Thymus (tissue), 11 donors: ENCODE measurements at regions not wholly inside any gene's neighbourhood (a gene's known extent, or its start where the extent isn't known, plus 50 kb on each side); places are given as distances from the start of the nearest gene placed in this dataset.

Experiments
- DNase-seq, 9 donors: peaks; one replicate each; pipeline ENCODE4 v3.0.0-alpha.2; 2013; ENCODE audit warnings: low spot score in 9 of 9, low read depth in 6 of 9, missing footprints in 1 of 9
- H3K27ac ChIP-seq, 2 donors: one replicate each; pipeline ENCODE4 v1.5.1; 2013; ENCODE audit warnings: control low read depth in 1 of 2, low read depth in 1 of 2, low read length in 1 of 2, mild to moderate bottlenecking in 1 of 2, moderate library complexity in 1 of 2
- H3K27me3 ChIP-seq, 2 donors: one replicate each; pipeline ENCODE4 v1.5.1; 2013; ENCODE audit warnings: low read length in 1 of 2; ENCODE audit not compliant: control insufficient read depth in 2 of 2, insufficient read depth in 1 of 2
- H3K36me3 ChIP-seq, 2 donors: one replicate each; pipeline ENCODE4 v1.5.1; 2013; ENCODE audit warnings: low read length in 1 of 2, mild to moderate bottlenecking in 1 of 2, moderate library complexity in 1 of 2; ENCODE audit not compliant: control insufficient read depth in 2 of 2, insufficient read depth in 2 of 2
- H3K4me1 ChIP-seq, 2 donors: one replicate each; pipeline ENCODE4 v1.5.1; 2013; ENCODE audit warnings: low read length in 2 of 2; ENCODE audit not compliant: control insufficient read depth in 2 of 2, insufficient read depth in 2 of 2
- H3K4me3 ChIP-seq, 2 donors: one replicate each; pipeline ENCODE4 v1.5.1; 2013; ENCODE audit warnings: low read length in 2 of 2, control low read depth in 1 of 2, mild to moderate bottlenecking in 1 of 2
- H3K9me3 ChIP-seq, 2 donors: one replicate each; pipeline ENCODE4 v1.5.1; 2013; ENCODE audit warnings: low read length in 1 of 2, mild to moderate bottlenecking in 1 of 2; ENCODE audit not compliant: control insufficient read depth in 2 of 2, insufficient read depth in 1 of 2
- WGBS: extraction: QIAGEN DNeasy Blood & Tissue Kit; methylation state at CpG from one replicate; pipeline ENCODE4 v1.1.7; 2013; 5-methylcytosine and 5-hydroxymethylcytosine counted together
- donor health status: healthy.

DNA sequence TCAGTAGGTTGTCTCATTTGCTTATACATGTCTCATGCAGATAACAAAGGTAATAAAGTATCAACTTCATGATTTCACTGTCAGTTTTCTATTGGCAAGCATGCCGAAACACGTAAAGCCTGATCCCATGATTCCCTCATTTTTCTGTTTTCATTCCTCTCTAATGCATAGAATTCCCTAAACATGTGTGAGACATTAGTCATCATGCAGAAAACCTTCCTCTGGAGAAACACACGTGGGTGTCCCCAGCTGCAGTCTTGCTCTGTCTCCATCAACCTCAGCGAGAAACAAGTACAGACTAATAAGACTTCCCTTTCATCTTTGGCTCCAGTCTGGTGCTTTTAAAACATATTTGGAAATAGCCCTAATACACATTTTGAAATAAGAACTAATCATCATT lies 432.7 kb upstream of the VSTM2A start:
- Histone ChIP-seq H3K4me1 (no peaks in the 10 kb centered on the region), H3K36me3 (no peaks in the 10 kb centered on the region), H3K27ac (no peak overlapping the region), H3K9me3 (no peaks in the 10 kb centered on the region), H3K27me3 (no peaks in the 10 kb centered on the region), H3K4me3 (no peak overlapping the region)
- no peak for DNase-seq
- 82% methylated on average over 4 of the region's 4 CpGs for WGBS

DNA sequence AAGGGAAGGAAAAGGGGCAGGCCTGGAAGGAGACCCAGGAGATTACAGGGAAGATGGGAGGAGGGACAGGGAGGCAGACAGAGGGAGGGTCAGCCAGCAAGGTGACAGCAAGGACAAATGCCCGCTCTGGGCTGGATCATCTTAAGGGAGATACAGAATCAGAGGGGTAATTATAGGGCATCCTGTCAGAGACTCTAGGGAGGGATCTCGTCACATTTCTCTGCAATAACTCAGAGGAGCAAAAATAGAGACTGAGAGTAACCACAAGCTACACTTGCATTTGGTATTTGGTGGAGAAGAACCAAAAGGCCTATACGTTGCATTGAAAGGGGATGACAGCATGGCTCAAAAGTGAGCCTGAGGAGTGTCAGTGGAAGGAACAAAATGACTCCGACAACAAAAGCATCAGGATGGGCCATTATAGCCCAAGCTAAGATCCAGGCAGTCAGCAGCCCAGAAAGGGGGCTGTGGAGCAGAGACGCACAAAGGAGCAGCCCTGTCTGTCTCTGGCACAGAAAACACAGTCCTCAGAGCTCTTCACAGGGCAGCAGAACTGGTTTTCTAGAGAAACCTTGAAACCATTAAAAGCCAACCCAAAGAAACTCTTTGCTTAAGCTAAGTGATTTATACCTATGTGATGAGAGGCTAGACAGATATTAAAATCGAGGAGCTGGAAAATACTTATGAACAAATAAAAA lies 430.2 kb upstream of the VSTM2A start:
- Histone ChIP-seq H3K4me1 (no peaks in the 10 kb centered on the region), H3K27me3 (no peaks in the 10 kb centered on the region), H3K27ac (no peak overlapping the region), H3K4me3 (no peak overlapping the region), H3K36me3 (no peaks in the 10 kb centered on the region), H3K9me3 (peaks cover 0 to 7% of the 10 kb centered on the region in 2 donors)
- WGBS = 85% methylated on average over 6 of the region's 6 CpGs
- DNase-seq = no peak

DNA sequence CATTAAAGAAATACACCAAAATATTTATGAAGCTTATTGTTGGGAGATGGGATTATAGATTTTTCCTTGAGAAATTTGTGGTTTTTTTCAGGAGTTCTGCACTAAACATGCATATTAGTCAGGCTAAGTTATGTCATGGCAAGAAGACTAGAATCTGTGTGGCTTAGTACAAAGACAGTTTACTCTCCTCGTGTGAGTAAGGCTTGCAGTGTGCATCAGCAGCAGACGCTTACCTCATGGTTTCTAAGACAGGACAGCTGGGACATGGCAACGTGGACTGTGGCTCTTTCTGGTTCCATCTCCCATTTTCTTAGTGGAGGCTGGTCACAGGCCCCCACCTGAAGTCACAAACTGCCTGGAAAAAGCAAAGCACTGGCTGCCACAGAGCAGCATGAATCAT lies 429.6 kb upstream of the VSTM2A start:
- H3K9me3 ChIP-seq = peaks cover 0 to 7% of the 10 kb centered on the region in 2 donors
- H3K4me3 ChIP-seq = no peak overlapping the region
- no peaks in the 10 kb centered on the region for H3K4me1 ChIP-seq
- no peak overlapping the region for H3K27ac ChIP-seq
- 76% methylated on average over 3 of the region's 3 CpGs for WGBS
- no peaks in the 10 kb centered on the region for H3K36me3 ChIP-seq
- H3K27me3 ChIP-seq = no peaks in the 10 kb centered on the region
- DNase-seq = no peak

DNA sequence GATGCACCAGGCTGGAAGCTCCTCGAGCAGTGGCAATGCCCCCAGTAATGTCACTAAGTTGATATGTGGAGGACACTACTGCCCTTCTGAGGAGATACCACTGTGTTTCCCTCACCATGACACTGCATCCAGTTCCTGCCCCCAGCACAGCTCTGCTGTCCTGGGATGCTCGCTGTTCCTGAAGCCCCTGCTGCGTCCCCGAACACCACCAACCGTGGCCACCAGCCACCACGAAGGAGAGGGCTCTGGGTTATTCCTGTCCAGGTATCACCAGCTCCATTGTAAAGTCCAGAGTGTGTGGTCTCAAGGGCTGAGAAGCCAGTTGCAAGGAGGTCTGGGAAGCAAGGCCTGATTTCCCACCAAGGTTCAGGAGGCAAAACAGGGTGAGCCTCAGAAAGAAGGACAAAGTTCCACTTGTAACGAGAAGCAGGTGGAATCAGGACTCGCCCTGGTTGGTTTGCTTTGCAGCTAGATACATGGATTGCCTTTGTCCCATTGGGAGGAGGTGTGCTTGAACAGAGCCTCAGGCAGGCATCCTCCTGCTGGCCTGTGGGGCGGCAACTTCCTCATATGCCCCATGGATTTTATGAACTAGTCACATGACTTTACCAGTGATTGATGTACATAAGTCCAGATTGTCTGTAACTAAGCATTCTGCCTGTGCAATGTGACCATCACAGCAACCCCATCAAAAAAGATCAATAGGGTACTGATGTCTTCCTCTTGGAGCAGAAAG lies 427.0 kb upstream of the VSTM2A start:
- Histone ChIP-seq H3K27me3 (no peaks in the 10 kb centered on the region), H3K36me3 (no peaks in the 10 kb centered on the region), H3K4me1 (no peaks in the 10 kb centered on the region), H3K4me3 (no peak overlapping the region), H3K27ac (no peak overlapping the region), H3K9me3 (peaks cover 0 to 7% of the 10 kb centered on the region in 2 donors)
- WGBS = 92% methylated on average over 9 of the region's 9 CpGs
- no peak for DNase-seq

DNA sequence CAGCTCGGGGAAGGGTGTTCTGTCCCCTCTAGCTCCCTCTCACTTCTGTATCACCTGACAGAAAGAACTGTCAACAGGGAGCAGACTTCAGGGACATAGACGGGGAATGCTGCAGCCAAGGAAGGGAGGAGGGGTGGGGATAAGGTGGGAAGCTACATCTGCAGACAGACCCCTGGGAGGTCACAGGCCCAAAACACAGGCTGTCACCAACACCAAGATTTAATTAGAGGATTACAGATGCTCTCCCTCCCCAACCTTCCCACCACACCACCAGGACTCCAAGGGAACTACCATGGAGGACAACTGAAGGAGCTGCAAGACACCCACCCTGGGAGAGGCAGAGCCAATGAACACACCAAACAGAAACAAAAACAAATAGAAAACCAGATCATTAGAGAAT lies 425.2 kb upstream of the VSTM2A start:
- WGBS = 64% methylated on average over 2 of the region's 2 CpGs
- H3K27me3 ChIP-seq = no peaks in the 10 kb centered on the region
- peaks cover 0 to 7% of the 10 kb centered on the region in 2 donors for H3K9me3 ChIP-seq
- no peak for DNase-seq
- H3K36me3 ChIP-seq = no peaks in the 10 kb centered on the region
- H3K27ac ChIP-seq = no peak overlapping the region
- H3K4me3 ChIP-seq = no peak overlapping the region
- no peaks in the 10 kb centered on the region for H3K4me1 ChIP-seq

DNA sequence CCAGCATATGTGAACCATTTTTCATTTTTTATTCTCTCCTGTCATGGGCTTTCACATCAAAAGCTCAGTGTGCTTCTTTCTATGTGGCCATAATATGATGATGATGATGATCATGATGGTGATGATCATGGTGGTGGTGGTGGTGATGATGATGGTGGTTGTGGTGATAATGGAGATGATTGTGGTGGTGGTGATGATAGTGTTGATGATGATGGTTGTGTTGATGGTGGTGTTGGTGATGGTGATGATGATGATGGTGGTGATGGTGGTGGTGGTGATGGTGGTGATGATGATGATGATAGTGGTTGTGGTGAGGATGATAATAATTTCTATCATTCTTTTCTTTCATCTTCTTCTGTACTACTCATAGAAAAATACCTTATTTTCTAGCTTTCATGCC lies 413.1 kb upstream of the VSTM2A start:
- Histone ChIP-seq H3K27me3 (no peaks in the 10 kb centered on the region), H3K4me3 (no peak overlapping the region), H3K27ac (no peak overlapping the region), H3K36me3 (no peaks in the 10 kb centered on the region), H3K9me3 (no peaks in the 10 kb centered on the region), H3K4me1 (no peaks in the 10 kb centered on the region)
- no peak for DNase-seq

- Histone ChIP-seq H3K4me1 (no peaks in the 10 kb centered on the region), H3K27me3 (no peaks in the 10 kb centered on the region), H3K36me3 (no peaks in the 10 kb centered on the region), H3K27ac (no peak overlapping the region), H3K9me3 (peaks cover 3 to 6% of the 10 kb centered on the region in 2 donors), H3K4me3 (no peak overlapping the region)
- DNase-seq = no peak
Observed at GRCh38 chr7:54141576-54141975, 400.6 kb upstream of the VSTM2A start.

DNA sequence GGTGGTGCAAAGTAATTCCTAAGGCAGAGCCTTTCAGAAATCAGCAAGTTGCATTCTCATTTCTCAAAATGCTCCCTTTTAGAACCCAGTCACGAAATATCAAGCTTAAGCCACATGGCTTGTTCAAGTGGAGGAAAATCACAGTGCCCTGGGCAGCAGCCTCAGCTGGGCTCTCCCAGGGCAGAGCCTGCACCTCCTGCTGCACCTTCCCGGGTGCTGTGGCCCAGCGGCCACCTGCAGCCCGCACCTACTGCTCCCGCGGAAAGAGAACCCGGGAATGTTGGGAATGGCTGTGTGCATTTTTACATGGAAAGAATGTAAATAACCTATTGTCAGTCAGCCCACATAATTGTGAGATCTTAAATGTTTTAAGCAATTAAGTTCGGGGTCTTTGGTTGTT lies 396.5 kb upstream of the VSTM2A start:
- H3K27ac ChIP-seq = no peak overlapping the region
- no peaks in the 10 kb centered on the region for H3K4me1 ChIP-seq
- peaks cover 3 to 5% of the 10 kb centered on the region in 2 donors for H3K9me3 ChIP-seq
- no peak for DNase-seq
- H3K36me3 ChIP-seq = no peaks in the 10 kb centered on the region
- 92% methylated on average over 8 of the region's 8 CpGs for WGBS
- no peak overlapping the region for H3K4me3 ChIP-seq
- H3K27me3 ChIP-seq = no peaks in the 10 kb centered on the region

- no peaks in the 10 kb centered on the region for H3K27me3 ChIP-seq
- H3K9me3 ChIP-seq = peaks cover 0 to 1% of the 10 kb centered on the region in 2 donors
- H3K36me3 ChIP-seq = no peaks in the 10 kb centered on the region
- WGBS = 83% methylated on average over 2 of the region's 2 CpGs
- DNase-seq = no peak
- H3K27ac ChIP-seq = no peak overlapping the region
- H3K4me3 ChIP-seq = no peak overlapping the region
- H3K4me1 ChIP-seq = no peaks in the 10 kb centered on the region
Observed at GRCh38 chr7:54153462-54153861, 388.7 kb upstream of the VSTM2A start.
